MM.1S (cell line): ENCODE measurements at regions not wholly inside any gene's neighbourhood (a gene's known extent, or its start where the extent isn't known, plus 50 kb on each side); places are given as distances from the start of the nearest gene placed in this dataset.

Source experiments
- CTCF ChIP-seq: fragments of 300-600 bp; sonication (generic); IDR thresholded peaks from 2 replicates; pipeline ENCODE4 v1.5.1; 2016; ENCODE audit warnings: antibody characterized with exemption, low read length, mixed read lengths
- EZH2 ChIP-seq: fragments of 300-600 bp; sonication (generic); optimal IDR thresholded peaks from 2 replicates; pipeline ENCODE3; 2017; ENCODE audit warnings: low read depth, mild to moderate bottlenecking, antibody characterized with exemption, low read length, mixed read lengths
- EZH2phosphoT487 ChIP-seq: fragments of 300-600 bp; sonication (generic); IDR thresholded peaks from 2 replicates; pipeline ENCODE4 v1.6.1; 2018; ENCODE audit warnings: antibody characterized with exemption, low read length

GRCh38 chr4:38526412-38526811 lies 137.6 kb upstream of the KLF3 start:
- TF ChIP-seq EZH2, result no peak
- no peak for TF ChIP-seq CTCF
- TF ChIP-seq EZH2phosphoT487, result no peak
